Loucy (cell line): ENCODE measurements at regions not wholly inside any gene's neighbourhood (a gene's known extent, or its start where the extent isn't known, plus 50 kb on each side); places are given as distances from the start of the nearest gene placed in this dataset.
A peak's percentile ranks its signal among the peaks of the same experiment; 100 is the strongest.

ENCODE experiments used
- EZH2phosphoT487 ChIP-seq: fragments of 200-600 bp; IDR thresholded peaks from 2 replicates; pipeline ENCODE4 v1.6.1; 2018; ENCODE audit warnings: antibody characterized with exemption, mild to moderate bottlenecking, moderate library complexity, borderline replicate concordance
- TF ChIP-seq, protein P1 (sequence below): fragments of 200-600 bp; sonication (generic); conservative IDR thresholded peaks from 2 replicates; pipeline ENCODE4 v1.5.1; 2014; ENCODE audit warnings: mild to moderate bottlenecking, antibody characterized with exemption, low read length

DNA sequence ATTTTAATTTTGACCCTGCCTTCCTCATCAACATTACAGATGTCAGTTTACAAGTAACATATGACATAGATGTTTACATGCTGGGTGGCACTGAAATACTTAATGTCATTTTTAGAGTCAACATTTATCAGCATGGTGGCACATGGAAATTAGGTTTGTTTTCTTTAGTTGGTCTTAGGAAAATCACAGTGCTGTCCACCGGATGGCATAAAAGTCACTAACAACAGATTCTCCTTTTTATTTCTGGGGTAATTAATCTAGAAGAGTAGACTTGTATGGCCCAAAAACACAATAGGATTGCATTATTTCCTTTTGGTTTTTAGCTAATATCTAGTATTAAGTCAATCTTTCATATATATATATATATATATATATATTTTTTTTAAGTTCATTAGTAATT lies 88.6 kb upstream of the HHIP start:
- TF ChIP-seq EZH2phosphoT487 = no peak
- TF ChIP-seq, protein P1, sequence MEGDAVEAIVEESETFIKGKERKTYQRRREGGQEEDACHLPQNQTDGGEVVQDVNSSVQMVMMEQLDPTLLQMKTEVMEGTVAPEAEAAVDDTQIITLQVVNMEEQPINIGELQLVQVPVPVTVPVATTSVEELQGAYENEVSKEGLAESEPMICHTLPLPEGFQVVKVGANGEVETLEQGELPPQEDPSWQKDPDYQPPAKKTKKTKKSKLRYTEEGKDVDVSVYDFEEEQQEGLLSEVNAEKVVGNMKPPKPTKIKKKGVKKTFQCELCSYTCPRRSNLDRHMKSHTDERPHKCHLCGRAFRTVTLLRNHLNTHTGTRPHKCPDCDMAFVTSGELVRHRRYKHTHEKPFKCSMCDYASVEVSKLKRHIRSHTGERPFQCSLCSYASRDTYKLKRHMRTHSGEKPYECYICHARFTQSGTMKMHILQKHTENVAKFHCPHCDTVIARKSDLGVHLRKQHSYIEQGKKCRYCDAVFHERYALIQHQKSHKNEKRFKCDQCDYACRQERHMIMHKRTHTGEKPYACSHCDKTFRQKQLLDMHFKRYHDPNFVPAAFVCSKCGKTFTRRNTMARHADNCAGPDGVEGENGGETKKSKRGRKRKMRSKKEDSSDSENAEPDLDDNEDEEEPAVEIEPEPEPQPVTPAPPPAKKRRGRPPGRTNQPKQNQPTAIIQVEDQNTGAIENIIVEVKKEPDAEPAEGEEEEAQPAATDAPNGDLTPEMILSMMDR = peak; percentile 39
